Hepatocyte (in vitro differentiated cells): ENCODE measurements at regions not wholly inside any gene's neighbourhood (a gene's known extent, or its start where the extent isn't known, plus 50 kb on each side); places are given as distances from the start of the nearest gene placed in this dataset.

Experiments
- DNase-seq: peaks from one replicate; pipeline ENCODE4 v3.0.0-alpha.2; 2016; ENCODE audit warnings: low spot score
- H2AFZ ChIP-seq: fragments of 200-600 bp; sonication (generic); 2 replicates; pipeline ENCODE4 v1.6.0; 2016; ENCODE audit warnings: antibody characterized with exemption, mild to moderate bottlenecking
- H3K27ac ChIP-seq: fragments of 200-600 bp; sonication (generic); 2 replicates; pipeline ENCODE4 v1.5.1; 2016; ENCODE audit warnings: mild to moderate bottlenecking
- H3K27me3 ChIP-seq: fragments of 200-600 bp; sonication (generic); 2 replicates; pipeline ENCODE4 v1.6.1; 2016
- H3K36me3 ChIP-seq: fragments of 200-600 bp; sonication (generic); replicated peaks from 2 replicates; pipeline ENCODE4 v1.5.1; 2016; ENCODE audit warnings: low read depth; ENCODE audit not compliant: insufficient read depth
- H3K4me1 ChIP-seq: fragments of 200-600 bp; sonication (generic); 2 replicates; pipeline ENCODE4 v1.5.1; 2016; ENCODE audit warnings: mild to moderate bottlenecking, moderate library complexity; ENCODE audit not compliant: insufficient read depth
- H3K4me2 ChIP-seq: fragments of 200-600 bp; sonication (generic); 2 replicates; pipeline ENCODE4 v1.6.0; 2016
- H3K4me3 ChIP-seq: fragments of 200-600 bp; sonication (generic); 2 replicates; pipeline ENCODE4 v1.5.1; 2016; ENCODE audit warnings: mild to moderate bottlenecking
- H3K79me2 ChIP-seq: fragments of 200-600 bp; sonication (generic); 2 replicates; pipeline ENCODE4 v1.6.0; 2017; ENCODE audit warnings: mild to moderate bottlenecking
- H3K9me2 ChIP-seq: fragments of 200-600 bp; sonication (generic); replicated peaks from 2 replicates; pipeline ENCODE4 v1.6.0; 2017; ENCODE audit warnings: mild to moderate bottlenecking; ENCODE audit not compliant: insufficient read depth
- H3K9me3 ChIP-seq: fragments of 200-600 bp; sonication (generic); 2 replicates; pipeline ENCODE4 v1.5.1; 2016; ENCODE audit warnings: low read depth, mild to moderate bottlenecking
- H4K20me1 ChIP-seq: fragments of 200-600 bp; sonication (generic); 2 replicates; pipeline ENCODE4 v1.6.0; 2016; ENCODE audit warnings: mild to moderate bottlenecking; ENCODE audit not compliant: insufficient read depth, poor library complexity, severe bottlenecking
- EZH2 ChIP-seq: fragments of 200-600 bp; sonication (generic); IDR thresholded peaks from 2 replicates; pipeline ENCODE4 v1.6.1; 2016; ENCODE audit warnings: antibody characterized with exemption, mild to moderate bottlenecking, borderline replicate concordance
- EZH2phosphoT487 ChIP-seq: fragments of 200-600 bp; sonication (generic); IDR thresholded peaks from one replicate; pipeline ENCODE4 v1.6.1; 2018; ENCODE audit warnings: antibody characterized with exemption, mild to moderate bottlenecking, low read depth, moderate library complexity; ENCODE audit not compliant: unreplicated experiment, severe bottlenecking
- WGBS: methylation state at CpG from one replicate; pipeline ENCODE4 v1.1.6; 2016; ENCODE audit warnings: low lambda C conversion rate; ENCODE audit errors: missing lambda C conversion rate; 5-methylcytosine and 5-hydroxymethylcytosine counted together
- TF ChIP-seq, protein P1 (sequence below): fragments of 200-600 bp; sonication (generic); IDR thresholded peaks from 2 replicates; pipeline ENCODE4 v1.5.1; 2016; ENCODE audit warnings: antibody characterized with exemption, mild to moderate bottlenecking; ENCODE audit not compliant: poor library complexity

DNA sequence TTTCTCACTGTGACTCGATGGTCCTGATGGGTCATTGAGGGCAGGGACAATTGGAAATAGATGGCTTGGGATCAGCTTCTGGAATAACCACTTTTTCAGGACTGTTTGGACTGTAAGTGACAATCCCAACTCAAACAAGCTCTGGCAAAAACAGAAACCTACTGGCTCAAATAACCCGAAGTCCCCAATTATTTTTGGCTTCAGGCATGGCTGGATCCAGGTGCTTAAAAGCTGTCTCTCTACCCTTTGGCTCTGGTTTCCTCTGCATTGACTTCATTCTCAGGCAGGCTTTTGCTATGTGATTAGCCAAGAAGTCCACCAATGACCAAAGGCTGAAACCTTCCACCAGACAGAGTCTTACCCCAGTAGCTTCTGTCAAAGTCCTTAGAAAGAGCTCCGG is 92.9 kb upstream of the PRR23E start:
- no peaks in the 10 kb centered on the region for H3K9me2 ChIP-seq
- H3K4me3 ChIP-seq = no peak overlapping the region
- WGBS = 87% methylated on average over 3 of the region's 3 CpGs
- H2AFZ ChIP-seq = no peak overlapping the region
- H3K9me3 ChIP-seq = no peaks in the 10 kb centered on the region
- no peak for DNase-seq
- no peaks in the 10 kb centered on the region for H4K20me1 ChIP-seq
- no peaks in the 10 kb centered on the region for H3K79me2 ChIP-seq
- no peaks in the 10 kb centered on the region for H3K27me3 ChIP-seq
- H3K36me3 ChIP-seq = no peaks in the 10 kb centered on the region
- TF ChIP-seq EZH2 = no peak
- TF ChIP-seq, protein P1, sequence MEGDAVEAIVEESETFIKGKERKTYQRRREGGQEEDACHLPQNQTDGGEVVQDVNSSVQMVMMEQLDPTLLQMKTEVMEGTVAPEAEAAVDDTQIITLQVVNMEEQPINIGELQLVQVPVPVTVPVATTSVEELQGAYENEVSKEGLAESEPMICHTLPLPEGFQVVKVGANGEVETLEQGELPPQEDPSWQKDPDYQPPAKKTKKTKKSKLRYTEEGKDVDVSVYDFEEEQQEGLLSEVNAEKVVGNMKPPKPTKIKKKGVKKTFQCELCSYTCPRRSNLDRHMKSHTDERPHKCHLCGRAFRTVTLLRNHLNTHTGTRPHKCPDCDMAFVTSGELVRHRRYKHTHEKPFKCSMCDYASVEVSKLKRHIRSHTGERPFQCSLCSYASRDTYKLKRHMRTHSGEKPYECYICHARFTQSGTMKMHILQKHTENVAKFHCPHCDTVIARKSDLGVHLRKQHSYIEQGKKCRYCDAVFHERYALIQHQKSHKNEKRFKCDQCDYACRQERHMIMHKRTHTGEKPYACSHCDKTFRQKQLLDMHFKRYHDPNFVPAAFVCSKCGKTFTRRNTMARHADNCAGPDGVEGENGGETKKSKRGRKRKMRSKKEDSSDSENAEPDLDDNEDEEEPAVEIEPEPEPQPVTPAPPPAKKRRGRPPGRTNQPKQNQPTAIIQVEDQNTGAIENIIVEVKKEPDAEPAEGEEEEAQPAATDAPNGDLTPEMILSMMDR = no peak
- no peak for TF ChIP-seq EZH2phosphoT487
- no peak overlapping the region for H3K4me2 ChIP-seq
- no peaks in the 10 kb centered on the region for H3K4me1 ChIP-seq
- no peak overlapping the region for H3K27ac ChIP-seq

DNA sequence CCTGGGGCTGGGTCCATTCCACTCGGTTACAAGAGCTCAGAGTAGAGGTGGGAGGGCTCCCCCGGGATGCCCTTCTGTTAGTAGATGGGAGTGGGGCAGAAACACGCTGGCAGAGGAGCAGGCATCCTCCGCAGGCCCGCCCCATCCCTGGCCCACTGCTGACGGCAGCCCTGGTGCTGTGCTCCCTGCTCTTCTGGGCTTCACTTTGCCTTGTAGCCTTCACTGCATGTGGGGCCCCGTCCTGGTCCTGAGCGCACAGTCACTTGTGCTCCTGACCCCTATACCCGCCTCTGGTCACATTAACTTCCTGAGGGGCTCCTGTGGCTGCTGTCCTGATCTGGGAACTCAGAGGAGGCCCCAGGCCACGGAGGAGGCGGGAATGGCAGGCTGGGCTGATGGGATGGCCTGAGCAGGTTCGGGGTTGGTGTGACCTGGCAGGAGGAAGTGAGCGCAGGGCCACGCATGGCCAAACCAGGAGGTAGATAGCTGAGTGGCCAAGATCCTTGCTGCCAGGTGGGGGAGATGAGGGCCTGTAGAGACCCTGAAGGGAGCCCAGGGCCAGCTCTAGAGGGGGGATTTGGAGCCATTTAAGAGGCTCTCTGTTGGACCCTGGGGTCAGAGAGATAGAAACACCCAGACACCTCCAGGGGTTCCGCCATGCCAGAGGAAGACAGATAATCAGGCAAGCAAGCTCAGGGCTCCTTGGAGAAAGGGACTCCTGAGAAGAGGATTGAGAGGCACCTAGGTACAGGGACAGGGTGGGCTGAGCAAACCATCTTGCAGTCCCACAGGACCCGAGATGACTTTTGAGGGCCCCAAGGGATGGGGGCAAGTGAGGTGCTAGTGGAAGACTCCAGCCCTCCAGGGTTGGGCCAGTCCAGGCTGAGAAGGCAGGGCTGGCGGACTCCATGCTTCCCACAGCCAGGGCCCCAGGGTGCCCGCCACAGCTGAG is 92.2 kb upstream of the PRR23E start:
- Histone ChIP-seq H3K36me3 (no peaks in the 10 kb centered on the region), H3K4me3 (no peak overlapping the region), H3K27ac (no peak overlapping the region), H3K4me1 (no peaks in the 10 kb centered on the region), H4K20me1 (no peaks in the 10 kb centered on the region), H3K79me2 (no peaks in the 10 kb centered on the region), H3K9me3 (no peaks in the 10 kb centered on the region), H2AFZ (no peak overlapping the region), H3K4me2 (no peak overlapping the region), H3K9me2 (no peaks in the 10 kb centered on the region), H3K27me3 (no peaks in the 10 kb centered on the region)
- WGBS = 77% methylated on average over 18 of the region's 18 CpGs
- DNase-seq = no peak
- TF ChIP-seq EZH2 = no peak
- TF ChIP-seq EZH2phosphoT487 = no peak

DNA sequence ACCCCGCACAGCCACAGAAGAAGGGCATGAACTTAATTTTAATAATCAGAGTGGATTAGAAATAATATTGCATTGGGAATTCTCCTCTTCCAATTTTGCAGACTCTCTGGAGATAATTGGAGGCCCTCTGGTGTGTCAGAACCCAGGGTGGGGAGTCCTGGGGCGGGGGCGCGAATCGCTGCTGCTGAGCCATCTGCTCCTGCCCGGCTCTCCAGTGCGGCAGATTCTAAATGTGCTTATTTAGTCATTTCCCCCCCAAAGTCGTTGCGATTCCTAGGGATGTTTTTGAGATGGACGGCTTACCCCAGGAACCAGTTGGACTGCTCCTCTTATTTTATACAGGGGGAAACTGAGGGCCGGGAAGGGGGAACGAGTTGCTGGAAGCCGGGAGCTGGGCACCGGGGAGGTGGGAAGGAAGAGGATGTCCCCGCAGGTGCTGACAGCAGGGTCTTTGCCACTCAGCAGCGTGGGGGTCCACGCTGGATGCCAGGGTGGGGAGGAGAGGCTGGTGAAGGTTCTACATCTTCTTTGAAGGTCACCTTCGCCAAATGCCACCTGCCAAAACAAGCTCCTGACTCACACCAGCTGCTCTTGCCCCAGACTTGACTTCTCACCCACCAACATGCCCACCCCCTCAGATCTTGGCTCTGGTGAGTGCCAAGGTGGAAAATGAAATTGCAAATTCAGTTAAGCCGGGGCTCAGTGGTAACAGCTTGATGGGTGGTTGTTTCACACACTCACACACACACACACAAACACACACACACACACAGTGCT is 91.3 kb upstream of the PRR23E start:
- H3K79me2 ChIP-seq = no peaks in the 10 kb centered on the region
- H4K20me1 ChIP-seq = no peaks in the 10 kb centered on the region
- WGBS = 93% methylated on average over 19 of the region's 19 CpGs
- no peak for TF ChIP-seq EZH2
- no peak for TF ChIP-seq EZH2phosphoT487
- TF ChIP-seq, protein P1 = no peak
- H3K36me3 ChIP-seq = no peaks in the 10 kb centered on the region
- H3K4me1 ChIP-seq = no peaks in the 10 kb centered on the region
- H3K9me3 ChIP-seq = no peaks in the 10 kb centered on the region
- no peaks in the 10 kb centered on the region for H3K27me3 ChIP-seq
- H3K4me3 ChIP-seq = no peak overlapping the region
- H3K4me2 ChIP-seq = no peak overlapping the region
- DNase-seq = no peak
- no peak overlapping the region for H3K27ac ChIP-seq
- H2AFZ ChIP-seq = no peak overlapping the region
- no peaks in the 10 kb centered on the region for H3K9me2 ChIP-seq

DNA sequence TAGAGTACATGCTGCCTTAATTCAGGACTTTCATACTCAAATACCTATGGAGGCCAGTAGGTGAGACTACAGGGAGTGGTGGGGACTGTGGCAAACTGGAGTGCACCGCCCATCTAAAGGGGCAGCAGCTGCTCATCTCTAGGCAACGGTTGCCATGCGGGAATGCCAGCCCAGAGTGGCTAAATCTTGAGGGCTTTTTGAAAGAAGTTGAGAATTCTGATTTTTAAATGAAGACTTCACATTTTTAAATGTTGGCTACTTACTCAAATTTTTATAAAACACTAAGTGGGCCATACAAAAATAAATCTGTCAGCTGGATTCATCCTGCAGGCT is 90.8 kb upstream of the PRR23E start:
- Histone ChIP-seq H3K27ac (no peak overlapping the region), H3K4me3 (no peak overlapping the region), H3K79me2 (no peaks in the 10 kb centered on the region), H3K4me1 (no peaks in the 10 kb centered on the region), H3K9me3 (no peaks in the 10 kb centered on the region), H3K36me3 (no peaks in the 10 kb centered on the region), H3K27me3 (no peaks in the 10 kb centered on the region), H3K9me2 (no peaks in the 10 kb centered on the region), H3K4me2 (no peak overlapping the region), H2AFZ (no peak overlapping the region), H4K20me1 (no peaks in the 10 kb centered on the region)
- DNase-seq = no peak
- 88% methylated on average over 3 of the region's 3 CpGs for WGBS
- TF ChIP-seq, protein P1 = no peak
- no peak for TF ChIP-seq EZH2phosphoT487
- TF ChIP-seq EZH2 = no peak
